ENCODE measurements at regions not wholly inside any gene's neighbourhood (a gene's known extent, or its start where the extent isn't known, plus 50 kb on each side); places are given as distances from the start of the nearest gene placed in this dataset.

DNA sequence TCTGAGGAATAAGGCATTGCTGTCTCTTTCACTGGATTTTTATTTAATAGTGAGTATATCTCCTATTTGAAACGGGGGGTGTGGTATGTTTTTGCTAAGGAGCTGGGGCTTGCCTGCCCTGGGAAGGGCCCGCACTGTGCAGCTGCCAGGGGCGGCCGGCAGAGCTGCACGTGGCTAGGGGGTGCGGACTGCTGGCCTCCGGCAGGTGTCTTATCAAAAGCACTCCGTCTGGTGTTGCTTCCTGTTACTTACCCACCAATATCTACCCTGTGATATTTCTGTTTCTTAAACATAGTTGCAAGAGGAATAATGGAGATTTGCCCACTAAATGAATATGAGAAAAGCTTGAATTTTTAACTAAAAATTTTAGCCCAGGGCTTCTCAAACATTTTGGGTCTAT is 232.0 kb downstream of the IRX1 start:
- no peak for TF ChIP-seq GATA2 (IDR thresholded peaks at IDR 0.05; ENCODE audit: low read depth, low read length)
- no peak for TF ChIP-seq GATA3 (IDR thresholded peaks at IDR 0.05; ENCODE audit: low read depth, low read length)
